ENCODE measurements at regions not wholly inside any gene's neighbourhood (a gene's known extent, or its start where the extent isn't known, plus 50 kb on each side); places are given as distances from the start of the nearest gene placed in this dataset.

- no peaks in the 10 kb centered on the region for H3K36me3 ChIP-seq (replicated peaks in 1 of 2)
- TF ChIP-seq POLR2A (IDR thresholded peaks at IDR 0.05) (no peak), CTCF (IDR thresholded peaks at IDR 0.05) (no peak)
- H3K9me3 ChIP-seq (replicated peaks in 1 of 3), result no peaks in the 10 kb centered on the region
- peaks cover 0 to 9% of the 10 kb centered on the region in 2 donors for H3K4me1 ChIP-seq (replicated peaks in 1 of 2)
- DNase-seq, result no peak
- WGBS, 4 donors, result 92 to 94% (median 92%) methylated on average over 4 of the region's 4 CpGs
- no peak overlapping the region for H3K4me3 ChIP-seq
- intact Hi-C loops (cut with DNase I), result no loop called here
- no peaks in the 10 kb centered on the region for H3K27me3 ChIP-seq
- no peak overlapping the region for H3K27ac ChIP-seq
Measured at GRCh38 chr13:71382285-71382684, 484.7 kb downstream of the DACH1 start.

GRCh38 chr13:71380191-71380590 lies 486.8 kb downstream of the DACH1 start:
- Histone ChIP-seq H3K27me3 (no peaks in the 10 kb centered on the region), H3K36me3 (replicated peaks in 1 of 2) (no peaks in the 10 kb centered on the region), H3K4me3 (no peak overlapping the region), H3K27ac (no peak overlapping the region), H3K4me1 (replicated peaks in 1 of 2) (peaks cover 0 to 9% of the 10 kb centered on the region in 2 donors), H3K9me3 (replicated peaks in 1 of 3) (no peaks in the 10 kb centered on the region)
- no peak for DNase-seq
- WGBS, 4 donors, result 71 to 90% (median 85%) methylated on average over 2 of the region's 2 CpGs
- TF ChIP-seq POLR2A (IDR thresholded peaks at IDR 0.05) (no peak), CTCF (IDR thresholded peaks at IDR 0.05) (no peak)
- intact Hi-C loops (cut with DNase I), result no loop called here

- 27 to 36% (median 30%) methylated on average over 5 of the region's 5 CpGs for WGBS, 4 donors
- Histone ChIP-seq H3K36me3 (replicated peaks in 1 of 2) (no peaks in the 10 kb centered on the region), H3K4me3 (peak overlapping the region in 1 of 4 donors; percentile 45), H3K27ac (peak overlapping the region in 3 of 5 donors; percentile 54 to 62 (median 55)), H3K9me3 (replicated peaks in 1 of 3) (no peaks in the 10 kb centered on the region), H3K4me1 (replicated peaks in 1 of 2) (peaks cover 0 to 9% of the 10 kb centered on the region in 2 donors), H3K27me3 (no peaks in the 10 kb centered on the region)
- intact Hi-C loops (cut with DNase I), result no loop called here
- no peak for TF ChIP-seq POLR2A (IDR thresholded peaks at IDR 0.05)
- no peak for DNase-seq
Measured at GRCh38 chr13:71378961-71379905, 487.8 kb downstream of the DACH1 start.

- WGBS, 4 donors, result 60 to 73% (median 68%) methylated on average over 3 of the region's 3 CpGs
- intact Hi-C loops (cut with DNase I), result no loop called here
Measured at GRCh38 chr13:71374471-71375049, 492.4 kb downstream of the DACH1 start.

More at GRCh38 chr13:71374471-71375049, 492.4 kb downstream of the DACH1 start:
- Histone ChIP-seq H3K27ac (no peak overlapping the region), H3K4me1 (replicated peaks in 1 of 2) (peaks cover 0 to 4% of the 10 kb centered on the region in 2 donors), H3K4me3 (no peak overlapping the region), H3K36me3 (replicated peaks in 1 of 2) (no peaks in the 10 kb centered on the region), H3K9me3 (replicated peaks in 1 of 3) (no peaks in the 10 kb centered on the region), H3K27me3 (no peaks in the 10 kb centered on the region)
- DNase-seq, result no peak
- no peak for TF ChIP-seq POLR2A (IDR thresholded peaks at IDR 0.05)
- no peak for TF ChIP-seq CTCF (IDR thresholded peaks at IDR 0.05)
